Activated T-cell treated with anti-CD3 and anti-CD28 coated beads, Interleukin-2, amount 50 U/mL, for 4 hours (primary cell): ENCODE measurements at regions not wholly inside any gene's neighbourhood (a gene's known extent, or its start where the extent isn't known, plus 50 kb on each side); places are given as distances from the start of the nearest gene placed in this dataset.

Source experiments
- ATAC-seq, 2 donors: fragments of 200-7000 bp; cut with Tn5 transposase; one replicate each; pipeline ENCODE4 v1.10.0; 2021
- DNase-seq: peaks from one replicate; pipeline ENCODE4 v3.0.0-alpha.2; 2020
- H3K27me3 Mint-ChIP-seq: one replicate; pipeline ENCODE4 v1.8.0; 2021; ENCODE audit warnings: low read depth, mixed read lengths
- H3K36me3 Mint-ChIP-seq: one replicate; pipeline ENCODE4 v1.8.0; 2022; ENCODE audit warnings: mixed read lengths; ENCODE audit not compliant: insufficient read depth
- H3K4me1 Mint-ChIP-seq: one replicate; pipeline ENCODE4 v1.8.0; 2021; ENCODE audit warnings: low read depth, mixed read lengths
- H3K4me3 Mint-ChIP-seq: one replicate; pipeline ENCODE4 v1.8.0; 2021; ENCODE audit warnings: mild to moderate bottlenecking, moderate library complexity, mixed read lengths
- H3K9me3 Mint-ChIP-seq: one replicate; pipeline ENCODE4 v1.8.0; 2021; ENCODE audit warnings: mixed read lengths

GRCh38 chr21:24705201-24705600 is 902.1 kb downstream of the MRPL39 start:
- ATAC-seq (no peak), DNase-seq (no peak)
- H3K27me3 Mint-ChIP-seq, result no peaks in the 10 kb centered on the region
- H3K4me1 Mint-ChIP-seq, result no peaks in the 10 kb centered on the region
- no peak overlapping the region for H3K4me3 Mint-ChIP-seq
- no peaks in the 10 kb centered on the region for H3K9me3 Mint-ChIP-seq
- no peaks in the 10 kb centered on the region for H3K36me3 Mint-ChIP-seq

GRCh38 chr21:24693779-24694178 is 913.5 kb downstream of the MRPL39 start:
- no peaks in the 10 kb centered on the region for H3K36me3 Mint-ChIP-seq
- peaks cover 4% of the 10 kb centered on the region for H3K9me3 Mint-ChIP-seq
- no peaks in the 10 kb centered on the region for H3K27me3 Mint-ChIP-seq
- no peak for ATAC-seq
- H3K4me3 Mint-ChIP-seq, result no peak overlapping the region
- no peak for DNase-seq
- no peaks in the 10 kb centered on the region for H3K4me1 Mint-ChIP-seq

GRCh38 chr21:24681456-24681855 is 925.8 kb downstream of the MRPL39 start:
- Mint-ChIP-seq H3K4me1 (no peaks in the 10 kb centered on the region), H3K4me3 (no peak overlapping the region), H3K36me3 (no peaks in the 10 kb centered on the region), H3K9me3 (peaks cover 3% of the 10 kb centered on the region), H3K27me3 (no peaks in the 10 kb centered on the region)
- DNase-seq, result no peak
- no peak for ATAC-seq

GRCh38 chr21:24671901-24672300 is 935.4 kb downstream of the MRPL39 start:
- Mint-ChIP-seq H3K9me3 (peaks cover 5% of the 10 kb centered on the region), H3K27me3 (no peaks in the 10 kb centered on the region), H3K4me3 (no peak overlapping the region), H3K36me3 (no peaks in the 10 kb centered on the region), H3K4me1 (no peaks in the 10 kb centered on the region)
- DNase-seq, result no peak
- no peak for ATAC-seq

GRCh38 chr21:24658926-24659325 is 948.4 kb downstream of the MRPL39 start:
- Mint-ChIP-seq H3K4me3 (no peak overlapping the region), H3K4me1 (no peaks in the 10 kb centered on the region), H3K9me3 (peaks cover 5% of the 10 kb centered on the region), H3K36me3 (no peaks in the 10 kb centered on the region), H3K27me3 (no peaks in the 10 kb centered on the region)
- ATAC-seq, result no peak
- no peak for DNase-seq

- no peaks in the 10 kb centered on the region for H3K4me1 Mint-ChIP-seq
- H3K27me3 Mint-ChIP-seq, result no peaks in the 10 kb centered on the region
- no peak for ATAC-seq
- H3K4me3 Mint-ChIP-seq, result no peak overlapping the region
- DNase-seq, result no peak
- no peaks in the 10 kb centered on the region for H3K36me3 Mint-ChIP-seq
- peaks cover 5% of the 10 kb centered on the region for H3K9me3 Mint-ChIP-seq
These were observed 949.3 kb downstream of the MRPL39 start for GRCh38 chr21:24658026-24658425.

GRCh38 chr21:24649691-24650090 is 957.6 kb downstream of the MRPL39 start:
- ATAC-seq (no peak), DNase-seq (no peak)
- no peaks in the 10 kb centered on the region for H3K27me3 Mint-ChIP-seq
- no peaks in the 10 kb centered on the region for H3K36me3 Mint-ChIP-seq
- no peak overlapping the region for H3K4me3 Mint-ChIP-seq
- H3K9me3 Mint-ChIP-seq, result peaks cover 2% of the 10 kb centered on the region
- no peaks in the 10 kb centered on the region for H3K4me1 Mint-ChIP-seq

- no peaks in the 10 kb centered on the region for H3K9me3 Mint-ChIP-seq
- no peaks in the 10 kb centered on the region for H3K27me3 Mint-ChIP-seq
- no peak overlapping the region for H3K4me3 Mint-ChIP-seq
- no peaks in the 10 kb centered on the region for H3K36me3 Mint-ChIP-seq
- no peaks in the 10 kb centered on the region for H3K4me1 Mint-ChIP-seq
- no peak for DNase-seq
- no peak for ATAC-seq
These were observed 970.6 kb downstream of the MRPL39 start for GRCh38 chr21:24636696-24637095.

GRCh38 chr21:24634749-24635148 is 972.5 kb downstream of the MRPL39 start:
- no peak overlapping the region for H3K4me3 Mint-ChIP-seq
- H3K36me3 Mint-ChIP-seq, result no peaks in the 10 kb centered on the region
- ATAC-seq (no peak), DNase-seq (no peak)
- H3K4me1 Mint-ChIP-seq, result no peaks in the 10 kb centered on the region
- H3K27me3 Mint-ChIP-seq, result no peaks in the 10 kb centered on the region
- no peaks in the 10 kb centered on the region for H3K9me3 Mint-ChIP-seq

GRCh38 chr21:24628536-24628935 is 978.7 kb downstream of the MRPL39 start:
- Mint-ChIP-seq H3K9me3 (peaks cover 7% of the 10 kb centered on the region), H3K36me3 (no peaks in the 10 kb centered on the region), H3K27me3 (no peaks in the 10 kb centered on the region), H3K4me1 (no peaks in the 10 kb centered on the region), H3K4me3 (no peak overlapping the region)
- no peak for DNase-seq
- ATAC-seq, result no peak

- no peaks in the 10 kb centered on the region for H3K4me1 Mint-ChIP-seq
- ATAC-seq, result no peak
- H3K36me3 Mint-ChIP-seq, result no peaks in the 10 kb centered on the region
These were observed 979.2 kb downstream of the MRPL39 start for GRCh38 chr21:24628046-24628445.

GRCh38 chr21:24617819-24618218 is 989.5 kb downstream of the MRPL39 start:
- H3K9me3 Mint-ChIP-seq, result peaks cover 7% of the 10 kb centered on the region
- H3K4me3 Mint-ChIP-seq, result no peak overlapping the region
- H3K4me1 Mint-ChIP-seq, result no peaks in the 10 kb centered on the region
- no peaks in the 10 kb centered on the region for H3K36me3 Mint-ChIP-seq
- no peak for ATAC-seq
- H3K27me3 Mint-ChIP-seq, result no peaks in the 10 kb centered on the region
- no peak for DNase-seq

More at GRCh38 chr21:24628046-24628445, 979.2 kb downstream of the MRPL39 start:
- no peak for DNase-seq
- Mint-ChIP-seq H3K27me3 (no peaks in the 10 kb centered on the region), H3K9me3 (peaks cover 7% of the 10 kb centered on the region), H3K4me3 (no peak overlapping the region)

- ATAC-seq (no peak), DNase-seq (no peak)
- H3K4me3 Mint-ChIP-seq, result no peak overlapping the region
- H3K9me3 Mint-ChIP-seq, result peaks cover 7% of the 10 kb centered on the region
- no peaks in the 10 kb centered on the region for H3K27me3 Mint-ChIP-seq
- H3K4me1 Mint-ChIP-seq, result no peaks in the 10 kb centered on the region
- H3K36me3 Mint-ChIP-seq, result no peaks in the 10 kb centered on the region
These were observed 1013.2 kb downstream of the MRPL39 start for GRCh38 chr21:24594082-24594481.

- peaks cover 3% of the 10 kb centered on the region for H3K9me3 Mint-ChIP-seq
- DNase-seq (no peak), ATAC-seq (no peak)
- H3K4me1 Mint-ChIP-seq, result no peaks in the 10 kb centered on the region
- no peak overlapping the region for H3K4me3 Mint-ChIP-seq
- no peaks in the 10 kb centered on the region for H3K36me3 Mint-ChIP-seq
- H3K27me3 Mint-ChIP-seq, result no peaks in the 10 kb centered on the region
These were observed 1017.0 kb downstream of the MRPL39 start for GRCh38 chr21:24590261-24590660.

GRCh38 chr21:24583473-24583872 is 1023.8 kb downstream of the MRPL39 start:
- ATAC-seq, result no peak
- Mint-ChIP-seq H3K36me3 (no peaks in the 10 kb centered on the region), H3K4me3 (no peak overlapping the region), H3K9me3 (peaks cover 5% of the 10 kb centered on the region), H3K4me1 (no peaks in the 10 kb centered on the region), H3K27me3 (no peaks in the 10 kb centered on the region)
- no peak for DNase-seq

GRCh38 chr21:24577301-24577700 is 1030.0 kb downstream of the MRPL39 start:
- ATAC-seq (no peak), DNase-seq (no peak)
- H3K4me3 Mint-ChIP-seq, result no peak overlapping the region
- no peaks in the 10 kb centered on the region for H3K27me3 Mint-ChIP-seq
- H3K36me3 Mint-ChIP-seq, result no peaks in the 10 kb centered on the region
- peaks cover 9% of the 10 kb centered on the region for H3K9me3 Mint-ChIP-seq
- H3K4me1 Mint-ChIP-seq, result no peaks in the 10 kb centered on the region
